Dedifferentiated amniotic fluid mesenchymal stem cell (primary cell): ENCODE measurements at regions not wholly inside any gene's neighbourhood (a gene's known extent, or its start where the extent isn't known, plus 50 kb on each side); places are given as distances from the start of the nearest gene placed in this dataset.
"Not testable (repeated sequence)": the region's sequence is repeated elsewhere in the genome, so short reads cannot be mapped to it uniquely, and the experiment has no call there.

Experiments
- DNase-seq: peaks from one replicate; pipeline ENCODE4 v3.0.0-alpha.2; 2016; ENCODE audit errors: extremely low spot score

DNA sequence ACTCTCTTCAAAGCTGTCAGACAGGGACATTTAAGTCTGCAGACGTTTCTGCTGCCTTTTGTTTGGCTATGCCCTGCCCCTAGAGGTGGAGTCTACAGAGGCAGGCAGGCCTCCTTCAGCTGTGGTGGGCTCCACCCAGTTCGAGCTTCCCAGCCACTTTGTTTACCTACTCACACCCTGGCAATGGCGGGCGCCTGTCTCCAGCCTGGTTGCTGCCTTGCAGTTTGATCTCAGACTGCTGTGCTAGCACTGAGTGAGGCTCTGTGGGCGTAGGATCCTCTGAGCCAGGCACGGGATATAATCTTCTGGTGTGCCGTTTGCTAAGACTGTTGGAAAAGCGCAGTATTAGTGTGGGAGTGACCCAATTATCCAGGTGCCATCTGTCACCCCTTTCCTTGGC, 499.8 kb upstream of the IZUMO3 start:
- DNase-seq = not testable (repeated sequence)

DNA sequence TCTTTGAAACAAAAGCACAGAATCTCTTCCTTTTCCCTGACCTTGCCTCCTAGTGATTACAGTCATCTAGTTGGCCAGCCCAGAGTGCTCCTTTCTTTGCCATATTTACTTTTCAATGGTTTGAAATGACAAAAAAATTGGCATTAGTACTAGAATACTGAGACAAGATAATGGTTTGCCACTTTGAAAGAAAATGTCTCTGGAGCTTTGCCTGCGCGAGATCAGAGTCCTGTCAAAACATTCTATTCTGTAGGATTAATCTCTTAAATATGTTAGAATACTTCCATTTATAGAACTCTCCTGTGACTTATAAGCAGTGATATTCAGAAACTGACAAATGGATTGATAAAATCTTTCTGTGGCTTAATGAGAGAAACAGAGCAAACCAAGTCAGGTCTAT, 484.0 kb upstream of the IZUMO3 start:
- no peak for DNase-seq

DNA sequence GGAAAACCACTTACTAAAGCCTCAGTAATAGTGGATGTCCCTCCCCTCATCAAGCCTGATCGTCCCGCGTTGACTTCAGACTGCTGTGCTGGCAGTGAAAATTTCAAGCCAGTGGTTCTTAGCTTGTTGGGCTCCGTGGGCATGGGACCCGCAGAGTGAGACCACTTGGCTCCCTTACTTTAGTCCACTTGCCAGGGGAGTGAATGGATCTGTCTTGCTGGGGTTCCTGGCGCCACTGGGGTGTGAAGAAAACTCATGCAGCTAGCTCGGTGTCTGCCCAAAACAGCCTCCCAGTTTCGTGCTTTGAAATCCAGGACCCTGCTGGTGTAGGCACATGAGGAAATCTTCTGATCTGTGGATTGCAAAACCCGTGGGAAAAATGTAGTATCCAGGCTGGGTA, 480.0 kb upstream of the IZUMO3 start:
- DNase-seq = no peak

DNA sequence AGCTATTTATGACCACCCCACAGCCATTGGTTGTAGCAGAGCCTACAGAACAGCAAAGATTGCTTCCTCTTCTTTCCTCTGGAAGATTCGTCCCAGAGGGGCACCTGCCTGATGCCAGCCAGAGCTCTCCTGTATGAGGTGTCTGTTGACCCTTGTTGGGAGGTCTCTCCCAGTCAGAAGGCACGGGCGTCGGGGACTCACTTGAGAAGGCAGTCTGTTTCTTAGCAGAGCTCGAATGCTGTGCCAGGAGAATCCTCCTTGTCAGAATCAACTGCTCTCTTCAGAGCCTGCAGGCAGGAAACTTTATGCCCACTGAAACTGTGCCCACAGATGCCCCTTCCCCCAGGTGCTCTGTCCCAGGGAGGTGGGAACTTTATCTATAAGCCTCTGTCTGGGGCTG, 479.5 kb upstream of the IZUMO3 start:
- DNase-seq = no peak

- DNase-seq = no peak
Observed at GRCh38 chr9:25017779-25018178, 472.1 kb upstream of the IZUMO3 start.

- no peak for DNase-seq
Observed at GRCh38 chr9:25010027-25010662, 464.4 kb upstream of the IZUMO3 start.

DNA sequence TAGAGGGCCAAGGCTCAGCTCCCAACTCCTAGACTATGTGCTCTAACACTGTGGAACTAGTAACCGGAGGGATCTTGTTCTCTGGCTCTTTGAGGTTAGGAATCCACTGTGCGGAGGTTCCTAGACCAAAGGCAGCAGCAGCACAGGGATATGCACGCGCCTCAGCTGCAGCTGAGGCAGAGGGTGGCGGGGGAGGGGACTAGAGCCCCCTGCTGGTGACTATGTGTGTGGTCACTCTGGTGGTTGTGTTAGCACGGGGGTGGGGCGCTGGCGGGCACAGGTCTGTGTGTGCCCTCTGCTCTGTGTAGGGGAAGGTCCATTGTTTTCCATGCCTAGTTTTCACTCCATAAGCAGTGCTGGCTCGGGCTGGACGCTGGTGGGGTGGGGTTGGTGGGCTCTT, 458.0 kb upstream of the IZUMO3 start:
- no peak for DNase-seq

- no peak for DNase-seq
Observed at GRCh38 chr9:24986331-24986730, 440.6 kb upstream of the IZUMO3 start.

DNA sequence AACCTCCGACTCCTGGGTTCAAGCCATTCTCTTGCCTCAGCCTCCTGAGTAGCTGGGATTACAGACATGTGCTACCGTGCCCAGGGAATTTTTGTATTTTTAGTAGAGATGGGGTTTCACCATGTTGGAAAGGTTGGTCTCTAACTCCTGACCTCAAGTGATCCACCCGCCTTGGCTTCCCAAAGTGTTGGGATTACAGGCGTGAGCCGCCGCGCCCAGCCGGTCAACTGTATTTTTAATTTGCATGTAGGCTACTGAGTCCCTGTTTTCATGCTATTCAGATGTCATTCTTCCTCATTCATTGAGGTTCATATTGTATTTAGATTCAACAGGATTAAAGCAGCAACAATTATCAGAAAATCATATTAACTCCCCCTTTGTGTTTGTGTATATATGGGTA, 425.1 kb upstream of the IZUMO3 start:
- not testable (repeated sequence) for DNase-seq

DNA sequence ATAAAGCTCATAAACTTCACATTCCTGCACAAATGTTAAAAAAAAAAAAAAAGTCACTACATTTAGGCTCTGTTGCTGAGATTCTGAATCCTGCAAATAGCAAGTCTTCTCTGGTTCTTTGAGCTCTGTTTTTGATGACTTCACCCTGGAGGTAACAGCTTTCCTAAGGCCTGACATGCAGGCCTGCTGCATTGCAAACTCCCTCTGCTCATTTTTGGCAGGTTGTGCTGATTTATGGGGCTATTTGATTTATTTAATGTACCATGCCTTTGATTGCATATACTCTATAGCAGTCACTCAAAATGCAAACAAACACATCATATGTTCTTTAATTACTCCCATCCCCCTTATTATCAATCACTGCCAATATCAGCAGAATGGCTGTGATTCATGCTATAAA, 416.1 kb upstream of the IZUMO3 start:
- DNase-seq = no peak

- DNase-seq = no peak
Observed at GRCh38 chr9:24953070-24953469, 407.4 kb upstream of the IZUMO3 start.

- DNase-seq = no peak
Observed at GRCh38 chr9:24939109-24939850, 393.6 kb upstream of the IZUMO3 start.

- no peak for DNase-seq
Observed at GRCh38 chr9:24936117-24936516, 390.4 kb upstream of the IZUMO3 start.

DNA sequence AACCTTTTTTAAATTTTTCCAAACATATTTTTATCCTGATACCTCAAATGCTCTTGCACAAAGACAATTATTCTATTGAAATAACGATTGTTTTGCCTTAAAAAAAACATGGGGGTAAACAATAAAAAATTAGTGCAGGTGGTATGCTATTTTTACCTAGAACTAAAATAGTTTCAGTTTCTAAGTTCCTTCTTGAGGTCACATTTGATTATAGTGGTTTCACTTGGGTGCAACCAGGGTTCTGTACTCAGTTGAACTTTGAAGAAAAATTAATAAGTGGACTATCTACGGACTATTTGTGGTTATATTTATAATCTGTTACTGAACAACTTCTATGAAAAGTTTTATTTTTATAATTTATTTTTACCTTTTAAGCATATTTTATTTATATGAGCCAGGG, 387.1 kb upstream of the IZUMO3 start:
- no peak for DNase-seq

DNA sequence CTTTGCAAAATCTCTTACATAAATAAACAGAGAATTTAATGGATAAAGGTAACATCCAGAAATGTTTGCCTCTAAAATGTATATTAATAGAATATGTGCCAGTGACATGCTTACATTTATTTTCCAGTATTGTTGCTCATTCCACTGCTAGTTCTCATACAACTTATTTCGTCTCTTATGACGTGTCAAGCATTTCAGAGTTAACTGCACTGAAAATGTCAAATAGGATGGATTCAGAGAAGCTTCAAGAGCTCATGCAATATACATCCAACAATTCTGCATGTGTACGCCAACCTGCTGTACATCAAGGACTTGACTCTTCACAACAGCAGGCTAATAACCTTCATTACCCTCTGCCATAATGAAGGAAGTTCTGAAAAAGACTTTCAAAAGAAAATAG, 386.2 kb upstream of the IZUMO3 start:
- DNase-seq = no peak

- no peak for DNase-seq
Observed at GRCh38 chr9:24912767-24913166, 367.1 kb upstream of the IZUMO3 start.

GRCh38 chr9:24901319-24901718, 355.6 kb upstream of the IZUMO3 start:
- DNase-seq = no peak

DNA sequence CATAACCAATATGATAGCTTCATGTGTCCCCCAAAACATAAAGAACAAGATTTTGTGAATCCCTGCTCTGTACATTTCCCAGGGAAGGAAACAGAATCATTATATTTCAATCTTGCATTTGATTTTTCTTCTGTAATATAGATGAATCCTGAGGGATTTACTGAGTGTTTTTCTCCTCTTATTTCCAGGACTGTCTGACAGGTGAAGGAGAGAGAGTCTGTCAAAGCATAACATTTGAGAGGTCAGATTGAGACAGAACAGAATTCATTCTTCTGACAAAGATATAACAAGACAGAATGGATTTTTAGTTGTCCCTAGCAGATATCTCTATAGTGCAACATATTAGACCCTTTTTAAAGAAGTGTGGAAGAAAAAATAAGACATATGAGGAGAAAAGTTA, 354.5 kb upstream of the IZUMO3 start:
- no peak for DNase-seq

DNA sequence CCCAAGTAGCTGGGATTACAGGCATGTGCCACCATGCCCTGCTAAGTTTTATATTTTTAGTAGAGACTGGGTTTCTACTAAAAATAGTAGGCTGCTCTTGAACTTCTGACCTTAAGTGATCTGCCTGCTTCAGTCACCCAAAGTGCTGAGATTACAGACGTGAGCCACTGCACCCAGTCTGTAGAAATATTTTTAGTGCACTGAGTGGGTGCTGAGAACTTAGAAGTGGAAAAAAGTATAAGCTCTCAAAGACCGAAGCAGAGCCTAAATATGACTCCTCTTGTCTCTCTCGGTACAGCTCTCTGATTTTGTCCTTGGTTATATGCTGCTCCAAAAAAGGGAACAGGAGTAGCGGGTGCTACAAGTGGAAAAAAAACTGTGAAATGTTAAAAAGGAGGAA, 353.8 kb upstream of the IZUMO3 start:
- no peak for DNase-seq

DNA sequence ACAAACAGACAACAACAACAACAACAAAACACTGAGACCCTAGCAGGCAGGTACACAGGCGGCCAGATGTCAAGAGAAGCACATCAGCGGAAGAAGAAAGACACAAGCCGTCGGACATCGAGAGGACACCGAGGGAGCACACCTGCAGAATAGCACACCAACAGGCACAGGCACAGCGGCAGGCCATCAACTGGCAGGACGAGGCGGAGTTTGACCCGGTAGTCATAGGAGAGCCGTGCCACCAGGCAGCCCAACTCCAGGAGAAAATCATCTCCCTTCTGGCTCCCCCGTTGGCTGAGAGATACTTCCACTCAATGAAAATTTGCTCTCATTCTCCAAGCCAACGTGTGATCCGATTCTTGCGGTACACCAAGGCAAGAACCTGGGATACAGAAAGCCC, 352.1 kb upstream of the IZUMO3 start:
- DNase-seq = no peak

DNA sequence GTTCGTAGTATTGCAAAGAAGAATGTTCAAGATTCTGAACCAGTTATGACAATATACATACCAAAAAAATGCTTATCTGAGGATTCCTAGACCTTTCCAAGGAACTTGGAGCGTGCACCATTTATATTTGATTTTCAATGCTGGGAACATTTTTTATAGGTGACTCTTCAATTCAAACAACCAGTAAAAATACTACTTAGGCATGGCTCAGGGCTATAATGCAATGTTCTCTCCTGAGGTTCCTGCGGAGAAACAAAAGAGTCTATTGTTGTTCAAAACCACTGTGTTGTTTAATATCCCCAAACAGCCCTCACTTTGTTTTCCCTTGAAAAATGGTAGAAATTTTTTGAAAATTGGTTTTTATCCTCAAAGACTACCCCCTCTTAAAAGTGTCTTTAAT, 335.7 kb upstream of the IZUMO3 start:
- DNase-seq = no peak

- DNase-seq = no peak
Observed at GRCh38 chr9:24879591-24879990, 333.9 kb upstream of the IZUMO3 start.

DNA sequence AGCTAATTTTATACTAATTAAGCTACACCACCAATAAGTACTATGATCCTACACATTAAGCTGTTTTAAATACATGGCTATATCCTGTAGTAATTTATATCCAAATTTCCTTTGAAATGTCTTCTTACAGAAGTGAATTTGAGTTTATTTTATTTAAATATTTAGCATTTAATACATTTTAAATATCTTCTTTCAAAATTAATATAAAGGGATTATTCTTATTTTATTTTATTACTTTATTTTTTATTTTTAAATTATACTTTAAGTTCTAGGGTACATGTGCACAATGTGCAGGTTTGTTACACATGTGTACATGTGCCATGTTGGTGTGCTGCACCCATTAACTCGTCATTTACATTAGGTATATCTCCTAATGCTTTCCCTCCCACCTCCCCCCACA, 310.9 kb upstream of the IZUMO3 start:
- not testable (repeated sequence) for DNase-seq
